ENCODE measurements at regions not wholly inside any gene's neighbourhood (a gene's known extent, or its start where the extent isn't known, plus 50 kb on each side); places are given as distances from the start of the nearest gene placed in this dataset.
A peak's percentile ranks its signal among the peaks of the same experiment; 100 is the strongest.

- DNase-seq, result no peak
- TF ChIP-seq POLR2A (IDR thresholded peaks at IDR 0.05; ENCODE audit: low read length) (no peak), GATA1 (IDR thresholded peaks at IDR 0.05; ENCODE audit: low read depth, low read length) (no peak)
Observed at GRCh38 chr1:87935130-87935529, 606.5 kb downstream of the LMO4 start.

GRCh38 chr1:87937831-87938395, 609.2 kb downstream of the LMO4 start:
- DNase-seq, result no peak
- TF ChIP-seq GATA1 (IDR thresholded peaks at IDR 0.05; ENCODE audit: low read depth, low read length) (no peak), POLR2A (IDR thresholded peaks at IDR 0.05; ENCODE audit: low read length) (no peak)

- TF ChIP-seq GATA1 (IDR thresholded peaks at IDR 0.05; ENCODE audit: low read depth, low read length), result no peak
- DNase-seq, result no peak
Observed at GRCh38 chr1:87938631-87939030, 610.0 kb downstream of the LMO4 start.

- TF ChIP-seq POLR2A (IDR thresholded peaks at IDR 0.05; ENCODE audit: low read length) (no peak), GATA1 (IDR thresholded peaks at IDR 0.05; ENCODE audit: low read depth, low read length) (no peak)
- DNase-seq, result no peak
Observed at GRCh38 chr1:87939444-87939843, 610.8 kb downstream of the LMO4 start.

- DNase-seq, result no peak
- TF ChIP-seq GATA1 (IDR thresholded peaks at IDR 0.05; ENCODE audit: low read depth, low read length), result no peak
- no peak for TF ChIP-seq POLR2A (IDR thresholded peaks at IDR 0.05; ENCODE audit: low read length)
Observed at GRCh38 chr1:87940421-87940820, 611.7 kb downstream of the LMO4 start.

GRCh38 chr1:87941337-87941946, 612.8 kb downstream of the LMO4 start:
- no peak for TF ChIP-seq POLR2A (IDR thresholded peaks at IDR 0.05; ENCODE audit: low read length)

GRCh38 chr1:87942165-87942564, 613.5 kb downstream of the LMO4 start:
- no peak for DNase-seq
- TF ChIP-seq GATA1 (IDR thresholded peaks at IDR 0.05; ENCODE audit: low read depth, low read length) (no peak), POLR2A (IDR thresholded peaks at IDR 0.05; ENCODE audit: low read length) (no peak)

More at GRCh38 chr1:87941337-87941946, 612.8 kb downstream of the LMO4 start:
- DNase-seq, result no peak

GRCh38 chr1:87949711-87950110, 621.0 kb downstream of the LMO4 start:
- TF ChIP-seq GATA1 (IDR thresholded peaks at IDR 0.05; ENCODE audit: low read depth, low read length), result no peak
- no peak for TF ChIP-seq POLR2A (IDR thresholded peaks at IDR 0.05; ENCODE audit: low read length)
- DNase-seq, result no peak

GRCh38 chr1:87950369-87950768, 621.7 kb downstream of the LMO4 start:
- no peak for DNase-seq
- TF ChIP-seq GATA1 (IDR thresholded peaks at IDR 0.05; ENCODE audit: low read depth, low read length), result no peak
- no peak for TF ChIP-seq POLR2A (IDR thresholded peaks at IDR 0.05; ENCODE audit: low read length)

GRCh38 chr1:87951409-87951808, 622.7 kb downstream of the LMO4 start:
- TF ChIP-seq POLR2A (IDR thresholded peaks at IDR 0.05; ENCODE audit: low read length), result no peak
- no peak for TF ChIP-seq GATA1 (IDR thresholded peaks at IDR 0.05; ENCODE audit: low read depth, low read length)
- DNase-seq, result no peak

GRCh38 chr1:87951852-87952251, 623.2 kb downstream of the LMO4 start:
- no peak for DNase-seq
- TF ChIP-seq POLR2A (IDR thresholded peaks at IDR 0.05; ENCODE audit: low read length), result no peak
- no peak for TF ChIP-seq GATA1 (IDR thresholded peaks at IDR 0.05; ENCODE audit: low read depth, low read length)

- no peak for DNase-seq
- TF ChIP-seq GATA1 (IDR thresholded peaks at IDR 0.05; ENCODE audit: low read depth, low read length) (no peak), POLR2A (IDR thresholded peaks at IDR 0.05; ENCODE audit: low read length) (no peak)
Observed at GRCh38 chr1:87953121-87953520, 624.4 kb downstream of the LMO4 start.

- DNase-seq, result peak; percentile 59 to 74
- TF ChIP-seq POLR2A (IDR thresholded peaks at IDR 0.05; ENCODE audit: low read length), result no peak
- TF ChIP-seq GATA1 (IDR thresholded peaks at IDR 0.05; ENCODE audit: low read depth, low read length), result no peak
Observed at GRCh38 chr1:87953732-87954344, 625.2 kb downstream of the LMO4 start.

GRCh38 chr1:87955038-87955437, 626.4 kb downstream of the LMO4 start:
- no peak for DNase-seq
- no peak for TF ChIP-seq POLR2A (IDR thresholded peaks at IDR 0.05; ENCODE audit: low read length)
- TF ChIP-seq GATA1 (IDR thresholded peaks at IDR 0.05; ENCODE audit: low read depth, low read length), result no peak

- DNase-seq, result no peak
- no peak for TF ChIP-seq POLR2A (IDR thresholded peaks at IDR 0.05; ENCODE audit: low read length)
Observed at GRCh38 chr1:87956072-87956471, 627.4 kb downstream of the LMO4 start.

All from erythroblast (primary cell).